ENCODE measurements at regions not wholly inside any gene's neighbourhood (a gene's known extent, or its start where the extent isn't known, plus 50 kb on each side); places are given as distances from the start of the nearest gene placed in this dataset.

DNA sequence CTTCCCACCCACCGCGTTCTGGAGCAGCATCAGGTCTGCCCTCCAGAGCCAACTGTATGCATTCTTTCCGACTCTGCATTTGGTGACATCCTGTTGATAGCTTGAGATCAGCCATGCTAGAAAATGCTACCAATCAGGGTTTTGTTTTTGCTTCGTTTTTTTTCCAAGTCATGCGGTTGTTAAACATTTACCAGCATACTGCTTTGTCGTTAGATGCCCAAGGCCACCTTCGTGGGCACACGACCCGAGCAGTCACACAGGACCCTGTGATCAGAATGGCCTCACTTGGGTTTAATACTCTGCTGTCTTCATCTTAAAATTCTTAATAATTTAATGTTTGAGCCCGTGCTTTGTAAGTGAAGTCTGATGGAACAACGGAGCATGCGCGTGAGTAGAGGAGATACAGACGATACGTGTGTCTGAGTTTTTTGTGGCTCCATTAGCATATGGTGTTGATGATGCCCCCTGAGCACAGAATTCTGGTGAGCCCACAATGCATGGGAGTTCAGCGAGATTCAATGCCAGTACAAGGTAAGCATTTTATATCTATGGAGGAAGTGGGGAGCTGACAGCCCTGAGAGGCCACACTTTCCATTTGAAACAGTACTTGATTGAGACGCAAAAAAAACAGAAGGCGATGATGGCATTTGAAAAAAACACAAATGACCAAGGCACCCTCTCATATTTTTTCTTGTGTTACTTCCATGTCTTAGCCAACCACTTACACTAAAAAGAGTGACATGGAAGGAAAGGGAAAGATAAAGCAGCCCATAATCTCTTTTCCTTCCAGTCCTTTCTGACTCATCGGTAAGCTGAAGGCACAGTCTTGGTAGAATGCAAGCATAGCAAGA, 323.6 kb downstream of the BCOR start:
- H3K4me1 Mint-ChIP-seq = peaks cover 21% of the 10 kb centered on the region
- H3K4me3 Mint-ChIP-seq = no peak overlapping the region
- H3K36me3 Mint-ChIP-seq (ENCODE audit: low read depth) = peaks cover 3% of the 10 kb centered on the region
- TF ChIP-seq, protein P1, sequence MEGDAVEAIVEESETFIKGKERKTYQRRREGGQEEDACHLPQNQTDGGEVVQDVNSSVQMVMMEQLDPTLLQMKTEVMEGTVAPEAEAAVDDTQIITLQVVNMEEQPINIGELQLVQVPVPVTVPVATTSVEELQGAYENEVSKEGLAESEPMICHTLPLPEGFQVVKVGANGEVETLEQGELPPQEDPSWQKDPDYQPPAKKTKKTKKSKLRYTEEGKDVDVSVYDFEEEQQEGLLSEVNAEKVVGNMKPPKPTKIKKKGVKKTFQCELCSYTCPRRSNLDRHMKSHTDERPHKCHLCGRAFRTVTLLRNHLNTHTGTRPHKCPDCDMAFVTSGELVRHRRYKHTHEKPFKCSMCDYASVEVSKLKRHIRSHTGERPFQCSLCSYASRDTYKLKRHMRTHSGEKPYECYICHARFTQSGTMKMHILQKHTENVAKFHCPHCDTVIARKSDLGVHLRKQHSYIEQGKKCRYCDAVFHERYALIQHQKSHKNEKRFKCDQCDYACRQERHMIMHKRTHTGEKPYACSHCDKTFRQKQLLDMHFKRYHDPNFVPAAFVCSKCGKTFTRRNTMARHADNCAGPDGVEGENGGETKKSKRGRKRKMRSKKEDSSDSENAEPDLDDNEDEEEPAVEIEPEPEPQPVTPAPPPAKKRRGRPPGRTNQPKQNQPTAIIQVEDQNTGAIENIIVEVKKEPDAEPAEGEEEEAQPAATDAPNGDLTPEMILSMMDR (IDR thresholded peaks at IDR 0.05; ENCODE audit: unreplicated experiment in 3 of 3) = no peak
- peaks cover 3% of the 10 kb centered on the region for H3K27me3 Mint-ChIP-seq (ENCODE audit: low read depth)
- H3K27ac Mint-ChIP-seq = peak overlapping the region; percentile 24 to 68 (median 62)
- peaks cover 3% of the 10 kb centered on the region for H3K9me3 Mint-ChIP-seq

DNA sequence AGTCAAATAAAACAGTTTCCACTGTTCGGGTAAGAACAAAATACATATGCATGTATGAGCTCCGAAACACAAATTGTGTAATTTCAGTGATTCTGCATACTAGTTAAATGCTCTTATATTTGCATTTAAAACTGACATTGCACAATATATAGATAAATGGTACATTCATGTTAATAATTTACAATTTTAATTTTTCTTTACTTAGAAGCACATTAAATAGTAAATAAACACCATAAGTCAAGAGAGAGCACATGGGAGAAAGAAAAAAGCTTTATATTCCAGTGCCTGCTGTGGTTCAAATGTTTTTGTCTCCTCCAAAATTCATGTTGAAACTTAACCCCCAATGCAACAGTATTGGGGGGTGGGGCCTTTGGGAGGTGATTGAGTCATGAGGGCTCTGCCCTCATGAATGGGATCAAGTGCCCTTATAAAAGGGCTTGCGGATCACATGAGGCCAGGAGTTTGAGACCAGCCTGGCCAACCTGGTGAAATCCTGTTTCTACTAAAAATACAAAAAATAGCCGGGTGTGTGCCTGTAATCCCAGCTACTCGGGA, 322.9 kb downstream of the BCOR start:
- Mint-ChIP-seq H3K9me3 (peaks cover 9% of the 10 kb centered on the region), H3K27ac (peak overlapping the region in 1 of 3 experiments; percentile 24), H3K27me3 (ENCODE audit: low read depth) (peaks cover 3% of the 10 kb centered on the region), H3K36me3 (ENCODE audit: low read depth) (peaks cover 3% of the 10 kb centered on the region), H3K4me3 (no peak overlapping the region), H3K4me1 (peaks cover 21% of the 10 kb centered on the region)
- TF ChIP-seq, protein P1 (IDR thresholded peaks at IDR 0.05; ENCODE audit: unreplicated experiment in 3 of 3) = no peak

DNA sequence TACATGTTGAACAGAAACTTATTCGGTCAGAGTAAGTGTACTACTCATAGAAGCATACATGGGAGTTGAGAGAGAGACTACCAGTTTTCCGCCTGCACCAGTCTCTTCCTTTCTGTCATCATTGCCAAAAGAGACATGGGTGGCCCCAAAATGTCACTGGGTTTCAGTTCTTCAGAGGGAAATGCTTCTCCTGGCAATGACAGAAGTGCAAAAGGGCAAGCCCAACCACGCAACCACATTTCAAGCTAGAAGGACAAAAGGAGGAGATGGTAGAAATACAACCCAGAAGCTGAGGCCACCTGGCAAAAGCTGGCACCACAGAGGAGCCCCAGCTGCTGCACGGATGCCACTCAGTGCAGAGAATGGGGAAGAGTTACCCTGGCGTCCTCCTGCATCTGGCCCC, 320.1 kb downstream of the BCOR start:
- H3K9me3 Mint-ChIP-seq = peaks cover 18% of the 10 kb centered on the region
- H3K4me3 Mint-ChIP-seq = no peak overlapping the region
- TF ChIP-seq, protein P1 (IDR thresholded peaks at IDR 0.05; ENCODE audit: unreplicated experiment in 3 of 3) = no peak
- no peaks in the 10 kb centered on the region for H3K36me3 Mint-ChIP-seq (ENCODE audit: low read depth)
- H3K27me3 Mint-ChIP-seq (ENCODE audit: low read depth) = peaks cover 3% of the 10 kb centered on the region
- H3K4me1 Mint-ChIP-seq = peaks cover 26% of the 10 kb centered on the region
- no peak overlapping the region for H3K27ac Mint-ChIP-seq

DNA sequence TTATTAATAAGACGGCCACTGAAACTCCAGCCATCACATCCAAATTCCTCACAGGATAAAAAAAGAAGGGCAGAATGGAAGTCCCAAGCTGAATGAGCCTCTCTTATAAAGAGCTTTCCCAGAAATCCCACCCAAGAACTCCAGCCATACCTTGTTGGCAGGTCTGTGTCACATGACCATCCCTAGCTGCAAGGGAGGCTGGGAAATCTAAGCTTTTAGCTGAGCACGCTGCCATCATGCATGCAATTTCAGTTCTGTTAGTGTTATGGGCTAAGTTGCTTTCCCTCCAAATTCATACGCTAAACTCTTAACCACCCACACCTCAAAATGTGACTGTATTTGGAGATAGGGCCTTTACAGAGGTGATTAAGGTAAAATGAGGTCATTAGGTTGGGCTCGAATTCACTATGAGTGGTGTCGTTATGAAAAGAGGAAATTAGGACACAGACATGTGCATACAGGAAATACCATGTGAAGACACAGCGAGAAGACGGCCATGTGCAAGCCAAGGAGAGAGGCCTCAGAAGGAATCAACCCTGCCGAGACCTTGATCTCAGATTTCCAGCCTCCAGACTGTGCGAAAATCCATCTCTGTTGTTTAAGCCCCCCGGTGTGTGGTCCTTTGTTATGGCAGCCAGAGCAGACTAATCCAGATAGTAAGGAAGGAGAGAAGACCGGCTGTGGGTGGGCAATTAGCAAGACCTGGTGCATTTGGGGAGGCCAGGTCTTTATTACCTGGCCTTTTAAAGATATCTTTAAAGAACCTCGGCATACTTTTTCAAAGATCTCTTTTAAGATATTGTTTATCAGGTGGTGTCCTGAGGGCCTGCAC, 317.6 kb downstream of the BCOR start:
- no peaks in the 10 kb centered on the region for H3K36me3 Mint-ChIP-seq (ENCODE audit: low read depth)
- TF ChIP-seq, protein P1 (IDR thresholded peaks at IDR 0.05; ENCODE audit: unreplicated experiment in 3 of 3) = no peak
- no peak overlapping the region for H3K4me3 Mint-ChIP-seq
- peaks cover 3% of the 10 kb centered on the region for H3K27me3 Mint-ChIP-seq (ENCODE audit: low read depth)
- H3K27ac Mint-ChIP-seq = no peak overlapping the region
- peaks cover 18% of the 10 kb centered on the region for H3K9me3 Mint-ChIP-seq
- H3K4me1 Mint-ChIP-seq = peaks cover 20% of the 10 kb centered on the region

DNA sequence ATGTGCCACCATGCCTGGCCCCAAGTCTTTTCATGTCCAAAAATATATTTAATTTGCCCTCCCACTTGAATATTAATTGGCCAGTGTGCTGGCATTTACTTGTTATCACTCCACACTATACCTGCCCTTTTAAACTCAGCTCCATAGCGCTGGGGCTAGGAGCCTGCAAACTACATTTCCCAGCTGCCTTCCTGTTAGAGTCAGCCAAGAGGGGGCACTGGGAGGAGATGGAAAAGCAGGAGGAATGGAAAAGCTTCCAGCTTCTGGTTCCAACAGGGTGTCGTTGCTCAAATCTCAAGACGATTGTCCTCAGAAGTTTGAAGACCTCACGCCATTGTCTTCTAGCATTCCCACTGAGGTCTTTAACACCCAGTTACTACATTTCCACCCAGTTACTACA, 315.5 kb downstream of the BCOR start:
- no peaks in the 10 kb centered on the region for H3K36me3 Mint-ChIP-seq (ENCODE audit: low read depth)

More for the DNA sequence above, 315.5 kb downstream of the BCOR start:
- peaks cover 3% of the 10 kb centered on the region for H3K27me3 Mint-ChIP-seq (ENCODE audit: low read depth)
- TF ChIP-seq, protein P1 (IDR thresholded peaks at IDR 0.05; ENCODE audit: unreplicated experiment in 3 of 3) = no peak
- H3K27ac Mint-ChIP-seq = peak overlapping the region in 2 of 3 experiments; percentile 39 to 56
- H3K4me3 Mint-ChIP-seq = no peak overlapping the region
- peaks cover 20% of the 10 kb centered on the region for H3K4me1 Mint-ChIP-seq
- H3K9me3 Mint-ChIP-seq = peaks cover 18% of the 10 kb centered on the region

Data from nephron (organoid).